H9 (cell line): ENCODE measurements at regions not wholly inside any gene's neighbourhood (a gene's known extent, or its start where the extent isn't known, plus 50 kb on each side); places are given as distances from the start of the nearest gene placed in this dataset.

Experiments used
- DNase-seq: peaks from one replicate; pipeline ENCODE4 v3.0.0-alpha.2; 2017
- H2AFZ ChIP-seq: one replicate; pipeline ENCODE4 v1.6.1; 2013; ENCODE audit warnings: mild to moderate bottlenecking, low read length, control low read depth, moderate library complexity
- H2AK5ac ChIP-seq: 2 replicates; pipeline ENCODE4 v1.6.1; 2013; ENCODE audit warnings: low read length, control low read depth, mixed read lengths; ENCODE audit not compliant: insufficient read length
- H2BK120ac ChIP-seq: one replicate; pipeline ENCODE4 v1.6.1; 2013; ENCODE audit warnings: low read depth, mild to moderate bottlenecking, low read length, control low read depth, inconsistent platforms; ENCODE audit not compliant: poor library complexity, severe bottlenecking
- H2BK12ac ChIP-seq: 2 replicates; pipeline ENCODE4 v1.6.1; 2013; ENCODE audit warnings: low read length, control low read depth, mixed read lengths, low read depth; ENCODE audit not compliant: insufficient read length
- H2BK15ac ChIP-seq: 2 replicates; pipeline ENCODE4 v1.6.1; 2013; ENCODE audit warnings: low read depth, low read length, control low read depth
- H2BK20ac ChIP-seq: one replicate; pipeline ENCODE4 v1.6.1; 2013; ENCODE audit warnings: low read depth, mild to moderate bottlenecking, low read length, control low read depth, inconsistent platforms; ENCODE audit not compliant: poor library complexity, severe bottlenecking
- H2BK5ac ChIP-seq: 2 replicates; pipeline ENCODE4 v1.6.1; 2013; ENCODE audit warnings: low read length, control low read depth, mixed read lengths; ENCODE audit not compliant: insufficient read length
- H3K14ac ChIP-seq: 2 replicates; pipeline ENCODE4 v1.6.1; 2013; ENCODE audit warnings: low read length, control low read depth; ENCODE audit not compliant: insufficient read depth
- H3K18ac ChIP-seq: 2 replicates; pipeline ENCODE4 v1.6.1; 2013; ENCODE audit warnings: low read depth, mild to moderate bottlenecking, mixed read lengths, low read length, control low read depth; ENCODE audit not compliant: insufficient read length
- H3K23ac ChIP-seq: 2 replicates; pipeline ENCODE4 v1.6.1; 2013; ENCODE audit warnings: low read length, control low read depth, mixed read lengths, low read depth; ENCODE audit not compliant: insufficient read length
- H3K23me2 ChIP-seq: 2 replicates; pipeline ENCODE4 v1.6.1; 2013; ENCODE audit warnings: low read depth, mild to moderate bottlenecking, mixed read lengths, low read length, control low read depth; ENCODE audit not compliant: insufficient read length, poor library complexity, severe bottlenecking
- H3K27ac ChIP-seq: 2 replicates; pipeline ENCODE4 v1.5.1; 2013; ENCODE audit warnings: low read length, control low read depth, mixed read lengths, low read depth; ENCODE audit not compliant: insufficient read length
- H3K27me3 ChIP-seq: 2 replicates; pipeline ENCODE4 v1.6.1; 2013; ENCODE audit warnings: low read length, control low read depth, inconsistent platforms; ENCODE audit not compliant: insufficient read depth
- H3K4ac ChIP-seq: 2 replicates; pipeline ENCODE4 v1.6.1; 2013; ENCODE audit warnings: low read depth, mild to moderate bottlenecking, control low read depth, inconsistent platforms, low read length, moderate library complexity
- H3K4me1 ChIP-seq: 2 replicates; pipeline ENCODE4 v1.6.1; 2013; ENCODE audit warnings: low read length, control low read depth, inconsistent platforms; ENCODE audit not compliant: insufficient read depth
- H3K4me2 ChIP-seq: 2 replicates; pipeline ENCODE4 v1.6.1; 2013; ENCODE audit warnings: low read length, control low read depth, mixed read lengths; ENCODE audit not compliant: insufficient read length, insufficient read depth
- H3K56ac ChIP-seq: 2 replicates; pipeline ENCODE4 v1.6.1; 2013; ENCODE audit warnings: low read depth, mild to moderate bottlenecking, mixed read lengths, low read length, control low read depth; ENCODE audit not compliant: insufficient read length
- H3K79me1 ChIP-seq: 2 replicates; pipeline ENCODE4 v1.6.1; 2013; ENCODE audit warnings: low read depth, mild to moderate bottlenecking, moderate library complexity, low read length, control low read depth, inconsistent platforms; ENCODE audit not compliant: insufficient read depth, poor library complexity, severe bottlenecking
- H3K79me2 ChIP-seq: 2 replicates; pipeline ENCODE4 v1.6.1; 2013; ENCODE audit warnings: low read length, control low read depth, inconsistent platforms; ENCODE audit not compliant: insufficient read depth
- H3K9ac ChIP-seq: 2 replicates; pipeline ENCODE4 v1.6.1; 2013; ENCODE audit warnings: low read length, control low read depth, mixed read lengths; ENCODE audit not compliant: insufficient read length; ENCODE audit errors: extremely low read depth
- H3K9me3 ChIP-seq: one replicate; pipeline ENCODE4 v1.6.1; 2013; ENCODE audit warnings: low read depth, low read length, inconsistent platforms; ENCODE audit not compliant: control insufficient read depth
- H3T11ph ChIP-seq: one replicate; pipeline ENCODE4 v1.6.1; 2013; ENCODE audit warnings: mild to moderate bottlenecking, low read length, control low read depth, inconsistent platforms
- H4K20me1 ChIP-seq: one replicate; pipeline ENCODE4 v1.6.1; 2013; ENCODE audit not compliant: control insufficient read depth, insufficient read length, insufficient read depth
- H4K5ac ChIP-seq: 2 replicates; pipeline ENCODE4 v1.6.1; 2013; ENCODE audit warnings: low read depth, mild to moderate bottlenecking, mixed read lengths, low read length, control low read depth; ENCODE audit not compliant: insufficient read length
- H4K8ac ChIP-seq: replicated peaks from 2 replicates; pipeline ENCODE4 v1.6.1; 2013; ENCODE audit warnings: low read length, control low read depth, mixed read lengths, low read depth; ENCODE audit not compliant: insufficient read length
- H4K91ac ChIP-seq: 2 replicates; pipeline ENCODE4 v1.6.1; 2013; ENCODE audit warnings: low read depth, mild to moderate bottlenecking, moderate library complexity, mixed read lengths, low read length, control low read depth; ENCODE audit not compliant: insufficient read length
- H3K27ac Mint-ChIP-seq, 3 experiments: 2 replicates in 2 of 3; 3 replicates in 1 of 3; pipeline ENCODE4 v1.8.0; 2020 to 2021; ENCODE audit warnings: mixed read lengths in 3 of 3, mild to moderate bottlenecking in 1 of 3, moderate library complexity in 1 of 3
- H3K27me3 Mint-ChIP-seq: 2 replicates; pipeline ENCODE4 v1.8.0; 2021; ENCODE audit warnings: low read depth, mild to moderate bottlenecking, moderate library complexity, mixed read lengths
- H3K36me3 Mint-ChIP-seq, 3 experiments: 2 replicates in 2 of 3; 3 replicates in 1 of 3; pipeline ENCODE4 v1.8.0; 2020 to 2021; ENCODE audit warnings: low read depth in 3 of 3, mixed read lengths in 3 of 3; ENCODE audit not compliant: insufficient read depth in 1 of 3
- H3K4me1 Mint-ChIP-seq, 2 experiments: 2 replicates each; pipeline ENCODE4 v1.8.0; 2020; ENCODE audit warnings: mixed read lengths in 2 of 2
- H3K4me3 Mint-ChIP-seq, 2 experiments: 2 replicates in 1 of 2; 3 replicates in 1 of 2; pipeline ENCODE4 v1.8.0; 2020 to 2021; ENCODE audit warnings: mild to moderate bottlenecking in 2 of 2, mixed read lengths in 2 of 2, moderate library complexity in 1 of 2
- H3K9me3 Mint-ChIP-seq, 2 experiments: 2 replicates in 1 of 2; 3 replicates in 1 of 2; pipeline ENCODE4 v1.8.0; 2020; ENCODE audit warnings: mild to moderate bottlenecking in 2 of 2, mixed read lengths in 2 of 2, moderate library complexity in 1 of 2
- CTCF ChIP-seq: fragments of 200-600 bp; sonication (generic); conservative IDR thresholded peaks from 3 replicates; pipeline ENCODE4 v1.8.0; 2021; ENCODE audit warnings: antibody characterized with exemption, mild to moderate bottlenecking
- WGBS: extraction: QIAGEN DNeasy Blood & Tissue Kit; methylation state at CpG from one replicate; pipeline ENCODE4 v1.1.7; 2013; ENCODE audit warnings: missing lambda C conversion rate, low lambda C conversion rate, mixed read lengths; ENCODE audit not compliant: insufficient read length; ENCODE audit errors: extremely low coverage; 5-methylcytosine and 5-hydroxymethylcytosine counted together

- Mint-ChIP-seq H3K4me1 (no peaks in the 10 kb centered on the region), H3K27ac (no peak overlapping the region; a peak in 1 of 7 replicates), H3K4me3 (no peak overlapping the region), H3K27me3 (peaks cover 5% of the 10 kb centered on the region; the same call in 1 of the 2 replicates), H3K9me3 (no peaks in the 10 kb centered on the region), H3K36me3 (no peaks in the 10 kb centered on the region)
- Histone ChIP-seq H3K79me2 (no peaks in the 10 kb centered on the region), H3K56ac (no peak overlapping the region), H3K9ac (no peak overlapping the region), H4K8ac (no peak overlapping the region), H2BK15ac (no peak overlapping the region), H3K4me1 (no peaks in the 10 kb centered on the region), H3K9me3 (no peaks in the 10 kb centered on the region), H3K23ac (no peak overlapping the region), H2AK5ac (no peak overlapping the region), H3K79me1 (no peaks in the 10 kb centered on the region), H2BK20ac (no peak overlapping the region), H2BK5ac (no peak overlapping the region), H3K4me2 (no peak overlapping the region), H3K4ac (no peak overlapping the region), H4K20me1 (no peaks in the 10 kb centered on the region), H3K14ac (no peak overlapping the region), H3T11ph (no peak overlapping the region), H2AFZ (no peak overlapping the region), H3K27me3 (no peaks in the 10 kb centered on the region), H3K27ac (no peak overlapping the region), H3K18ac (no peak overlapping the region), H3K23me2 (no peaks in the 10 kb centered on the region), H4K5ac (no peak overlapping the region), H2BK120ac (no peak overlapping the region), H4K91ac (no peak overlapping the region), H2BK12ac (no peak overlapping the region)
- no peak for DNase-seq
- no CpG with 5 or more reads among the region's 11 CpGs for WGBS
- TF ChIP-seq CTCF = no peak
These were observed 141.0 kb upstream of the MYT1L start for GRCh38 chr2:2472044-2472443.
